ENCODE measurements at regions not wholly inside any gene's neighbourhood (a gene's known extent, or its start where the extent isn't known, plus 50 kb on each side); places are given as distances from the start of the nearest gene placed in this dataset.

GRCh38 chr18:33871363-33872025 lies 293.5 kb downstream of the ASXL3 start:
- Histone ChIP-seq H3K4me3 (ENCODE audit: insufficient read length, low read depth) (no peak overlapping the region), H3K27me3 (ENCODE audit: insufficient read depth, insufficient read length) (no peaks in the 10 kb centered on the region), H3K4me1 (ENCODE audit: insufficient read depth, insufficient read length) (no peaks in the 10 kb centered on the region), H3K36me3 (ENCODE audit: insufficient read depth, insufficient read length, low read length) (no peaks in the 10 kb centered on the region), H3K9me3 (ENCODE audit: insufficient read depth, low read length) (no peaks in the 10 kb centered on the region), H3K9ac (ENCODE audit: insufficient read length, low read depth) (no peak overlapping the region)
- TF ChIP-seq SUZ12 (IDR thresholded peaks at IDR 0.05; ENCODE audit: extremely low read depth, insufficient read depth, insufficient read length), result no peak
- TF ChIP-seq ZNF274 (IDR thresholded peaks at IDR 0.05; ENCODE audit: low read depth, low read length), result no peak
- DNase-seq (ENCODE audit: low read depth, low spot score), result no peak

GRCh38 chr18:33870059-33870458 lies 292.0 kb downstream of the ASXL3 start:
- Histone ChIP-seq H3K36me3 (ENCODE audit: insufficient read depth, insufficient read length, low read length) (no peaks in the 10 kb centered on the region), H3K9me3 (ENCODE audit: insufficient read depth, low read length) (no peaks in the 10 kb centered on the region), H3K27me3 (ENCODE audit: insufficient read depth, insufficient read length) (no peaks in the 10 kb centered on the region), H3K9ac (ENCODE audit: insufficient read length, low read depth) (no peak overlapping the region), H3K4me1 (ENCODE audit: insufficient read depth, insufficient read length) (no peaks in the 10 kb centered on the region), H3K4me3 (ENCODE audit: insufficient read length, low read depth) (no peak overlapping the region)
- TF ChIP-seq SUZ12 (IDR thresholded peaks at IDR 0.05; ENCODE audit: extremely low read depth, insufficient read depth, insufficient read length) (no peak), YY1 (IDR thresholded peaks at IDR 0.05; ENCODE audit: insufficient read depth, insufficient read length) (no peak), ZNF274 (IDR thresholded peaks at IDR 0.05; ENCODE audit: low read depth, low read length) (no peak)
- no peak for DNase-seq (ENCODE audit: low read depth, low spot score)

- H3K9me3 ChIP-seq (ENCODE audit: insufficient read depth, low read length), result peaks cover 17% of the 10 kb centered on the region; the same call in 1 of the 2 replicates
- H3K4me1 ChIP-seq (ENCODE audit: insufficient read depth, insufficient read length), result no peaks in the 10 kb centered on the region
- no peak overlapping the region for H3K9ac ChIP-seq (ENCODE audit: insufficient read length, low read depth)
- H3K36me3 ChIP-seq (ENCODE audit: insufficient read depth, insufficient read length, low read length), result no peaks in the 10 kb centered on the region
- no peak overlapping the region for H3K4me3 ChIP-seq (ENCODE audit: insufficient read length, low read depth)
- no peak for TF ChIP-seq YY1 (IDR thresholded peaks at IDR 0.05; ENCODE audit: insufficient read depth, insufficient read length)
- no peak for TF ChIP-seq ZNF274 (IDR thresholded peaks at IDR 0.05; ENCODE audit: low read depth, low read length)
- TF ChIP-seq SUZ12 (IDR thresholded peaks at IDR 0.05; ENCODE audit: extremely low read depth, insufficient read depth, insufficient read length), result no peak
- no peak for DNase-seq (ENCODE audit: low read depth, low spot score)
- no peaks in the 10 kb centered on the region for H3K27me3 ChIP-seq (ENCODE audit: insufficient read depth, insufficient read length)
Observed at GRCh38 chr18:33866386-33866785, 288.4 kb downstream of the ASXL3 start.

GRCh38 chr18:33863912-33864311 lies 285.9 kb downstream of the ASXL3 start:
- Histone ChIP-seq H3K4me3 (ENCODE audit: insufficient read length, low read depth) (no peak overlapping the region), H3K27me3 (ENCODE audit: insufficient read depth, insufficient read length) (no peaks in the 10 kb centered on the region), H3K9ac (ENCODE audit: insufficient read length, low read depth) (no peak overlapping the region), H3K4me1 (ENCODE audit: insufficient read depth, insufficient read length) (no peaks in the 10 kb centered on the region), H3K9me3 (ENCODE audit: insufficient read depth, low read length) (peaks cover 17% of the 10 kb centered on the region; the same call in 1 of the 2 replicates), H3K36me3 (ENCODE audit: insufficient read depth, insufficient read length, low read length) (no peaks in the 10 kb centered on the region)
- TF ChIP-seq ZNF274 (IDR thresholded peaks at IDR 0.05; ENCODE audit: low read depth, low read length), result no peak
- TF ChIP-seq YY1 (IDR thresholded peaks at IDR 0.05; ENCODE audit: insufficient read depth, insufficient read length), result no peak
- TF ChIP-seq SUZ12 (IDR thresholded peaks at IDR 0.05; ENCODE audit: extremely low read depth, insufficient read depth, insufficient read length), result no peak
- DNase-seq (ENCODE audit: low read depth, low spot score), result no peak

DNA sequence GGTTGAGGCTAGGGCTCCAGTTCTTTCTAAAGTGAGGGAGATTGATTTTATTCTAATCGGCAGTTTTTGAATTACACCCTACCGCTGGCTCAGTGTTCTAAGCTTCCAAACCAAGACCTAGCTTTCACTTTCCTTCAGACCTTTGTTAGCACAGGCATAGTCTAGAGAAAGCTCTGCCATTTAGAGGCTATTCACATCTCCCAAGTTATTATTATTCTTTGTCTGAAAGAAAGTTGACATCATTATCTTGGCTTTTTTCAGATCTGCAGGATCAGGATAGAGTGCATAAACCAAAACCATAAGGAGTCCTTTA lies 276.8 kb downstream of the ASXL3 start:
- DNase-seq (ENCODE audit: low read depth, low spot score), result no peak
- TF ChIP-seq YY1 (IDR thresholded peaks at IDR 0.05; ENCODE audit: insufficient read depth, insufficient read length), result no peak
- no peak for TF ChIP-seq ZNF274 (IDR thresholded peaks at IDR 0.05; ENCODE audit: low read depth, low read length)
- no peak for TF ChIP-seq SUZ12 (IDR thresholded peaks at IDR 0.05; ENCODE audit: extremely low read depth, insufficient read depth, insufficient read length)
- Histone ChIP-seq H3K9me3 (ENCODE audit: insufficient read depth, low read length) (no peaks in the 10 kb centered on the region), H3K4me1 (ENCODE audit: insufficient read depth, insufficient read length) (no peaks in the 10 kb centered on the region), H3K4me3 (ENCODE audit: insufficient read length, low read depth) (no peak overlapping the region), H3K27me3 (ENCODE audit: insufficient read depth, insufficient read length) (no peaks in the 10 kb centered on the region), H3K9ac (ENCODE audit: insufficient read length, low read depth) (no peak overlapping the region), H3K36me3 (ENCODE audit: insufficient read depth, insufficient read length, low read length) (no peaks in the 10 kb centered on the region)

DNA sequence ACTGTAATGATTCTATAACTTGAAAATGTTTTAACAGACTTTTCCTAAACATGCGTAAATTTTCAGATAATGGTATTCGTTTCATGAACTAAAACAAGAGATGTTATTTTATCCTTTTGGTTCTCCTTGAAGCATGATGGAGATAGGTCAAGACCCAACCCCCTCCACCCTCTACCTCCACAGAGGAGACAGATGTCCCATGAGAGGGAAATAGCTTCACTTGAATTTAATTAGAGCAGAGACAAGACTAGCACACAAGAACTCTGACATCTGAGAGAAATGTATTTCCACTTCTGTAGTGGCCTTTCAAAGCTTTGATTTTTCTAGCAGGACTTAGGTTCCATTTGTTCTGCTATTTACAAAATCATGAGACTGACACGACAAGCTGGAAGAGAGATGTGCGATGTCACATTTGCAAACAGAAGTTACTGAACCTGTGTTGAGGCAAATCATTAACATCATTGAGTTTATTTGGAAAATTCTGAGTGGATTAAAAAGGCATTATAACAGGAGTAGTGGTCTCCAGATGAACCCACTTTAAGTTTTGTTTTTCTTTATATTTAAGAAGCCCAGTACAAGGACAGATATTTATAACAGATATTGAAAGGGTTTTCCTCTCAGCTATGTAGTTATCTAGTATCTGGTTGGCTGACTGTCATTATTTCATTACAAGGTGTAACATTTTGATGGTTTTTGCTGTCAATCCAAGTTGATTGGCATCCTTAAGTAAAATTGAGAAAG lies 276.2 kb downstream of the ASXL3 start:
- Histone ChIP-seq H3K9ac (ENCODE audit: insufficient read length, low read depth) (no peak overlapping the region), H3K9me3 (ENCODE audit: insufficient read depth, low read length) (no peaks in the 10 kb centered on the region), H3K36me3 (ENCODE audit: insufficient read depth, insufficient read length, low read length) (no peaks in the 10 kb centered on the region), H3K4me3 (ENCODE audit: insufficient read length, low read depth) (no peak overlapping the region), H3K4me1 (ENCODE audit: insufficient read depth, insufficient read length) (no peaks in the 10 kb centered on the region), H3K27me3 (ENCODE audit: insufficient read depth, insufficient read length) (no peaks in the 10 kb centered on the region)
- DNase-seq (ENCODE audit: low read depth, low spot score), result no peak
- TF ChIP-seq YY1 (IDR thresholded peaks at IDR 0.05; ENCODE audit: insufficient read depth, insufficient read length), result no peak
- no peak for TF ChIP-seq SUZ12 (IDR thresholded peaks at IDR 0.05; ENCODE audit: extremely low read depth, insufficient read depth, insufficient read length)
- no peak for TF ChIP-seq ZNF274 (IDR thresholded peaks at IDR 0.05; ENCODE audit: low read depth, low read length)

DNA sequence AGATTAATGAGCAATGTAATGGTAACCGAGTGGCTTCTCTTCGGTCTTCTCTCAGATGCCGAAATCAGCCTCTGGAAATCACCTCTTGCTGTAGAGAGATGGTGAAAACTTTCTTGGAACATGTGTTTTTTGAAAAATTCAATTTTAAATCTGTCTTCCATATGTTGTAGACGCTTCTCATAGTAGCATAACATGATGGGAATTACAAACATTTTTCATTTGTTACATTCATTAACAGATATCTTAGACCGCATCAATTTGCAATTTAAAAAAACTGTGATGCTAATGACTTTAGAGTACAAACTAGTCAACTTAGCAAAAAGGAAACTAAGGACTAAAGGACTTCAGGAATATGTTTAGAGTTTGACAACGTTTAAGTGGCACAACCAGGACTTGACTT lies 275.2 kb downstream of the ASXL3 start:
- H3K9ac ChIP-seq (ENCODE audit: insufficient read length, low read depth), result no peak overlapping the region
- no peaks in the 10 kb centered on the region for H3K4me1 ChIP-seq (ENCODE audit: insufficient read depth, insufficient read length)
- H3K36me3 ChIP-seq (ENCODE audit: insufficient read depth, insufficient read length, low read length), result no peaks in the 10 kb centered on the region
- no peaks in the 10 kb centered on the region for H3K27me3 ChIP-seq (ENCODE audit: insufficient read depth, insufficient read length)
- no peak for DNase-seq (ENCODE audit: low read depth, low spot score)
- H3K9me3 ChIP-seq (ENCODE audit: insufficient read depth, low read length), result no peaks in the 10 kb centered on the region
- TF ChIP-seq YY1 (IDR thresholded peaks at IDR 0.05; ENCODE audit: insufficient read depth, insufficient read length) (no peak), ZNF274 (IDR thresholded peaks at IDR 0.05; ENCODE audit: low read depth, low read length) (no peak), SUZ12 (IDR thresholded peaks at IDR 0.05; ENCODE audit: extremely low read depth, insufficient read depth, insufficient read length) (no peak)
- H3K4me3 ChIP-seq (ENCODE audit: insufficient read length, low read depth), result no peak overlapping the region

Measured in NT2/D1 (cell line).